ENCODE measurements at regions not wholly inside any gene's neighbourhood (a gene's known extent, or its start where the extent isn't known, plus 50 kb on each side); places are given as distances from the start of the nearest gene placed in this dataset.

- TF ChIP-seq, protein P1, sequence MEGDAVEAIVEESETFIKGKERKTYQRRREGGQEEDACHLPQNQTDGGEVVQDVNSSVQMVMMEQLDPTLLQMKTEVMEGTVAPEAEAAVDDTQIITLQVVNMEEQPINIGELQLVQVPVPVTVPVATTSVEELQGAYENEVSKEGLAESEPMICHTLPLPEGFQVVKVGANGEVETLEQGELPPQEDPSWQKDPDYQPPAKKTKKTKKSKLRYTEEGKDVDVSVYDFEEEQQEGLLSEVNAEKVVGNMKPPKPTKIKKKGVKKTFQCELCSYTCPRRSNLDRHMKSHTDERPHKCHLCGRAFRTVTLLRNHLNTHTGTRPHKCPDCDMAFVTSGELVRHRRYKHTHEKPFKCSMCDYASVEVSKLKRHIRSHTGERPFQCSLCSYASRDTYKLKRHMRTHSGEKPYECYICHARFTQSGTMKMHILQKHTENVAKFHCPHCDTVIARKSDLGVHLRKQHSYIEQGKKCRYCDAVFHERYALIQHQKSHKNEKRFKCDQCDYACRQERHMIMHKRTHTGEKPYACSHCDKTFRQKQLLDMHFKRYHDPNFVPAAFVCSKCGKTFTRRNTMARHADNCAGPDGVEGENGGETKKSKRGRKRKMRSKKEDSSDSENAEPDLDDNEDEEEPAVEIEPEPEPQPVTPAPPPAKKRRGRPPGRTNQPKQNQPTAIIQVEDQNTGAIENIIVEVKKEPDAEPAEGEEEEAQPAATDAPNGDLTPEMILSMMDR (IDR thresholded peaks at IDR 0.05; ENCODE audit: unreplicated experiment), result no peak
- no peaks in the 10 kb centered on the region for H3K9me3 Mint-ChIP-seq (ENCODE audit: unreplicated experiment)
- no peak overlapping the region for H3K27ac Mint-ChIP-seq (ENCODE audit: unreplicated experiment)
- no peaks in the 10 kb centered on the region for H3K27me3 Mint-ChIP-seq (ENCODE audit: unreplicated experiment)
- H3K4me3 Mint-ChIP-seq (ENCODE audit: unreplicated experiment), result no peak overlapping the region
- H3K4me1 Mint-ChIP-seq (ENCODE audit: unreplicated experiment), result no peaks in the 10 kb centered on the region
- no peak for DNase-seq (ENCODE audit: low spot score)
- no peaks in the 10 kb centered on the region for H3K36me3 Mint-ChIP-seq (ENCODE audit: low read depth, unreplicated experiment)
Observed at GRCh38 chr1:217946511-217946910, 315.4 kb downstream of the SPATA17 start.

DNA sequence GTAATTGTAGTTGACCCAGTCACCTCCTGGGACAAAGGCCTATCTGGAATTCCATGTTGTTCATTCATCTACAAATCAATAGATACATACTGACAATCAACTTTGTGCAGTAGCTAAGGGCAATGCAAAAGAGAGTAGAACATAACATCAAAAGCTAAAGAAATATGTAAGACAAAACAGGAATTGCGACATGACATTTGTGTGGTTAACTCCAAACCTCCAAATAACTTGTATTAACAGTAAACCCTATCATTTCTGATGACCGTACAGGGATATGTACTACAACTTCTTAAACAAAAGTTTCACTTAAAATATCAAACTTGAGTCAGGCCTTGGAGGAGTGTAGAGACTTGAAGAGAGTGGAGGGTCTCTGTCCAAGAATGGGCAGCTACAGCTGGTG, 317.6 kb downstream of the SPATA17 start:
- H3K36me3 Mint-ChIP-seq (ENCODE audit: low read depth, unreplicated experiment), result no peaks in the 10 kb centered on the region
- no peaks in the 10 kb centered on the region for H3K4me1 Mint-ChIP-seq (ENCODE audit: unreplicated experiment)
- no peak overlapping the region for H3K27ac Mint-ChIP-seq (ENCODE audit: unreplicated experiment)
- no peak for DNase-seq (ENCODE audit: low spot score)
- H3K4me3 Mint-ChIP-seq (ENCODE audit: unreplicated experiment), result no peak overlapping the region
- no peaks in the 10 kb centered on the region for H3K27me3 Mint-ChIP-seq (ENCODE audit: unreplicated experiment)
- H3K9me3 Mint-ChIP-seq (ENCODE audit: unreplicated experiment), result no peaks in the 10 kb centered on the region
- TF ChIP-seq, protein P1 (IDR thresholded peaks at IDR 0.05; ENCODE audit: unreplicated experiment), result no peak

DNA sequence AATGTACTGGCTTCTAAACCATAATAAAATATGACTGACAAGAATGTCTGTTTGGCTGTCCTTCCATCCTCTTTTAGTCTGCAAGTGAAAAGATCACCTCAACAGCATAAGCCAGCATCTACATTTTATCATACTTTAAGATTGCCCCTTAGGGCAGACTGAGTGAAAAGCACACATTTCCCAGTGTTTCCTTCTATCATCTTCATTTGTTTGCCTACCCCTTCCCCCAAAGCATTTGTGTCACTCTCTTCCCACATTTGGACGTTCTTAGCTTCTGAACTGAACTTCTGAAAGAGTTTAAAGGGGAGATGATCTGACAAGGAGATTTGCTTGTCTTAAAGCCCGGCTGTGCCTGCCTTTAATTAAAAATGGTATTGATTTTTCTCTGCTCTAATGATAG, 322.2 kb downstream of the SPATA17 start:
- no peaks in the 10 kb centered on the region for H3K4me1 Mint-ChIP-seq (ENCODE audit: unreplicated experiment)
- H3K4me3 Mint-ChIP-seq (ENCODE audit: unreplicated experiment), result no peak overlapping the region
- no peak for DNase-seq (ENCODE audit: low spot score)
- no peaks in the 10 kb centered on the region for H3K27me3 Mint-ChIP-seq (ENCODE audit: unreplicated experiment)
- H3K9me3 Mint-ChIP-seq (ENCODE audit: unreplicated experiment), result no peaks in the 10 kb centered on the region
- TF ChIP-seq, protein P1 (IDR thresholded peaks at IDR 0.05; ENCODE audit: unreplicated experiment), result no peak
- H3K36me3 Mint-ChIP-seq (ENCODE audit: low read depth, unreplicated experiment), result no peaks in the 10 kb centered on the region
- no peak overlapping the region for H3K27ac Mint-ChIP-seq (ENCODE audit: unreplicated experiment)

GRCh38 chr1:217953922-217954321, 322.8 kb downstream of the SPATA17 start:
- Mint-ChIP-seq H3K9me3 (ENCODE audit: unreplicated experiment) (no peaks in the 10 kb centered on the region), H3K4me3 (ENCODE audit: unreplicated experiment) (no peak overlapping the region), H3K36me3 (ENCODE audit: low read depth, unreplicated experiment) (no peaks in the 10 kb centered on the region), H3K27ac (ENCODE audit: unreplicated experiment) (no peak overlapping the region), H3K27me3 (ENCODE audit: unreplicated experiment) (no peaks in the 10 kb centered on the region), H3K4me1 (ENCODE audit: unreplicated experiment) (no peaks in the 10 kb centered on the region)
- no peak for DNase-seq (ENCODE audit: low spot score)
- TF ChIP-seq, protein P1 (IDR thresholded peaks at IDR 0.05; ENCODE audit: unreplicated experiment), result no peak

- Mint-ChIP-seq H3K27me3 (ENCODE audit: unreplicated experiment) (no peaks in the 10 kb centered on the region), H3K27ac (ENCODE audit: unreplicated experiment) (no peak overlapping the region), H3K4me3 (ENCODE audit: unreplicated experiment) (no peak overlapping the region), H3K9me3 (ENCODE audit: unreplicated experiment) (no peaks in the 10 kb centered on the region), H3K36me3 (ENCODE audit: low read depth, unreplicated experiment) (no peaks in the 10 kb centered on the region), H3K4me1 (ENCODE audit: unreplicated experiment) (no peaks in the 10 kb centered on the region)
- DNase-seq (ENCODE audit: low spot score), result no peak
- TF ChIP-seq, protein P1 (IDR thresholded peaks at IDR 0.05; ENCODE audit: unreplicated experiment), result no peak
Observed at GRCh38 chr1:217955723-217956122, 324.6 kb downstream of the SPATA17 start.

Measured in endothelial cell (in vitro differentiated cells).